ENCODE measurements at regions not wholly inside any gene's neighbourhood (a gene's known extent, or its start where the extent isn't known, plus 50 kb on each side); places are given as distances from the start of the nearest gene placed in this dataset.
A peak's percentile ranks its signal among the peaks of the same experiment; 100 is the strongest.

GRCh38 chr6:85016726-85017125 lies 252.3 kb upstream of the TBX18 start:
- no peak for TF ChIP-seq CTCF (IDR thresholded peaks at IDR 0.05; ENCODE audit: low read depth, low read length, missing control alignments)
- H3K4me3 ChIP-seq (replicated peaks; ENCODE audit: low read depth, low read length), result no peak overlapping the region
- no peak for DNase-seq (ENCODE audit: extremely low read depth, low read depth)

GRCh38 chr6:85015396-85015990 lies 251.1 kb upstream of the TBX18 start:
- DNase-seq (ENCODE audit: extremely low read depth, low read depth), result no peak
- peak; percentile 56 for TF ChIP-seq CTCF (IDR thresholded peaks at IDR 0.05; ENCODE audit: low read depth, low read length, missing control alignments)
- H3K4me3 ChIP-seq (replicated peaks; ENCODE audit: low read depth, low read length), result no peak overlapping the region

GRCh38 chr6:85010865-85011264 lies 246.5 kb upstream of the TBX18 start:
- no peak overlapping the region for H3K4me3 ChIP-seq (replicated peaks; ENCODE audit: low read depth, low read length)
- no peak for TF ChIP-seq CTCF (IDR thresholded peaks at IDR 0.05; ENCODE audit: low read depth, low read length, missing control alignments)
- DNase-seq (ENCODE audit: extremely low read depth, low read depth), result no peak

GRCh38 chr6:85008296-85009009 lies 244.1 kb upstream of the TBX18 start:
- no peak for TF ChIP-seq CTCF (IDR thresholded peaks at IDR 0.05; ENCODE audit: low read depth, low read length, missing control alignments)
- no peak for DNase-seq (ENCODE audit: extremely low read depth, low read depth)
- H3K4me3 ChIP-seq (replicated peaks; ENCODE audit: low read depth, low read length), result no peak overlapping the region

GRCh38 chr6:85006362-85006761 lies 242.0 kb upstream of the TBX18 start:
- TF ChIP-seq CTCF (IDR thresholded peaks at IDR 0.05; ENCODE audit: low read depth, low read length, missing control alignments), result no peak
- H3K4me3 ChIP-seq (replicated peaks; ENCODE audit: low read depth, low read length), result no peak overlapping the region
- no peak for DNase-seq (ENCODE audit: extremely low read depth, low read depth)

GRCh38 chr6:85005494-85005893 lies 241.1 kb upstream of the TBX18 start:
- no peak for DNase-seq (ENCODE audit: extremely low read depth, low read depth)
- no peak overlapping the region for H3K4me3 ChIP-seq (replicated peaks; ENCODE audit: low read depth, low read length)
- no peak for TF ChIP-seq CTCF (IDR thresholded peaks at IDR 0.05; ENCODE audit: low read depth, low read length, missing control alignments)
